Tibial artery (tissue), 4 donors: ENCODE measurements at regions not wholly inside any gene's neighbourhood (a gene's known extent, or its start where the extent isn't known, plus 50 kb on each side); places are given as distances from the start of the nearest gene placed in this dataset.

Source experiments
- DNase-seq, 2 donors: peaks; one replicate each; pipeline ENCODE4 v3.0.0-alpha.2; 2019
- H3K27ac ChIP-seq, 2 donors: fragments of 200-600 bp; sonication (generic) in 1 of 2; 1 replicate in 1 of 2; 2 replicates in 1 of 2; pipeline ENCODE4 v1.5.1; 2018 to 2019; ENCODE audit warnings: mild to moderate bottlenecking in 1 of 2
- H3K27me3 ChIP-seq, 2 donors: fragments of 200-600 bp; sonication (generic) in 1 of 2; one replicate each; pipeline versions ENCODE4 v1.5.1 to v1.6.0; 2016 to 2019
- H3K36me3 ChIP-seq, 3 donors: fragments of 200-600 bp; sonication (generic) in 2 of 3; one replicate each; pipeline ENCODE4 v1.5.1; 2016 to 2019; ENCODE audit warnings: mild to moderate bottlenecking in 2 of 3
- H3K4me1 ChIP-seq, 4 donors: fragments of 200-600 bp; sonication (generic) in 2 of 4; 1 replicate in 3 of 4; 2 replicates in 1 of 4; pipeline ENCODE4 v1.5.1; 2016 to 2019
- H3K4me3 ChIP-seq, 2 donors: fragments of 200-600 bp; sonication (generic) in 1 of 2; 1 replicate in 1 of 2; 2 replicates in 1 of 2; pipeline ENCODE4 v1.5.1; 2018 to 2019; ENCODE audit warnings: mild to moderate bottlenecking in 2 of 2
- H3K9me3 ChIP-seq, 3 donors: fragments of 200-600 bp; sonication (generic) in 1 of 3; one replicate each; pipeline ENCODE4 v1.5.1; 2016 to 2019
- intact Hi-C: fragments of 100-400 bp; cut with DNase I; formaldehyde crosslinking; loops from one replicate; pipeline ENCODE4 v1.15.0; 2023; ENCODE audit warnings: low total_unique reads
- TF ChIP-seq, protein P1 (sequence below), 2 experiments: fragments of 200-600 bp in 1 of 2; fragments of 450-650 bp in 1 of 2; IDR thresholded peaks; one replicate each; pipeline ENCODE4 v1.5.1; 2017 to 2019; ENCODE audit warnings: antibody characterized with exemption in 2 of 2, mild to moderate bottlenecking in 1 of 2, moderate library complexity in 1 of 2

- Histone ChIP-seq H3K27me3 (no peaks in the 10 kb centered on the region), H3K4me1 (no peaks in the 10 kb centered on the region), H3K27ac (no peak overlapping the region), H3K36me3 (no peaks in the 10 kb centered on the region), H3K4me3 (no peak overlapping the region), H3K9me3 (no peaks in the 10 kb centered on the region)
- intact Hi-C loops = no loop called here
- DNase-seq = no peak
- TF ChIP-seq, protein P1, sequence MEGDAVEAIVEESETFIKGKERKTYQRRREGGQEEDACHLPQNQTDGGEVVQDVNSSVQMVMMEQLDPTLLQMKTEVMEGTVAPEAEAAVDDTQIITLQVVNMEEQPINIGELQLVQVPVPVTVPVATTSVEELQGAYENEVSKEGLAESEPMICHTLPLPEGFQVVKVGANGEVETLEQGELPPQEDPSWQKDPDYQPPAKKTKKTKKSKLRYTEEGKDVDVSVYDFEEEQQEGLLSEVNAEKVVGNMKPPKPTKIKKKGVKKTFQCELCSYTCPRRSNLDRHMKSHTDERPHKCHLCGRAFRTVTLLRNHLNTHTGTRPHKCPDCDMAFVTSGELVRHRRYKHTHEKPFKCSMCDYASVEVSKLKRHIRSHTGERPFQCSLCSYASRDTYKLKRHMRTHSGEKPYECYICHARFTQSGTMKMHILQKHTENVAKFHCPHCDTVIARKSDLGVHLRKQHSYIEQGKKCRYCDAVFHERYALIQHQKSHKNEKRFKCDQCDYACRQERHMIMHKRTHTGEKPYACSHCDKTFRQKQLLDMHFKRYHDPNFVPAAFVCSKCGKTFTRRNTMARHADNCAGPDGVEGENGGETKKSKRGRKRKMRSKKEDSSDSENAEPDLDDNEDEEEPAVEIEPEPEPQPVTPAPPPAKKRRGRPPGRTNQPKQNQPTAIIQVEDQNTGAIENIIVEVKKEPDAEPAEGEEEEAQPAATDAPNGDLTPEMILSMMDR (IDR thresholded peaks at IDR 0.05) = no peak
These were observed 402.1 kb downstream of the DIRAS2 start for GRCh38 chr9:90240541-90240940.

- Histone ChIP-seq H3K27me3 (no peaks in the 10 kb centered on the region), H3K27ac (no peak overlapping the region), H3K9me3 (no peaks in the 10 kb centered on the region), H3K36me3 (no peaks in the 10 kb centered on the region), H3K4me1 (no peaks in the 10 kb centered on the region), H3K4me3 (no peak overlapping the region)
- intact Hi-C loops = no loop called here
- TF ChIP-seq, protein P1 (IDR thresholded peaks at IDR 0.05) = no peak
- DNase-seq = no peak
These were observed 397.0 kb downstream of the DIRAS2 start for GRCh38 chr9:90245661-90246060.

- no peaks in the 10 kb centered on the region for H3K27me3 ChIP-seq
- H3K4me1 ChIP-seq = no peaks in the 10 kb centered on the region
- TF ChIP-seq, protein P1 (IDR thresholded peaks at IDR 0.05) = no peak
- no peaks in the 10 kb centered on the region for H3K9me3 ChIP-seq
- no peaks in the 10 kb centered on the region for H3K36me3 ChIP-seq
- no peak for DNase-seq
- no peak overlapping the region for H3K4me3 ChIP-seq
- intact Hi-C loops = no loop called here
- no peak overlapping the region for H3K27ac ChIP-seq
These were observed 393.5 kb downstream of the DIRAS2 start for GRCh38 chr9:90249094-90249493.

- Histone ChIP-seq H3K9me3 (no peaks in the 10 kb centered on the region), H3K4me3 (no peak overlapping the region), H3K4me1 (no peaks in the 10 kb centered on the region), H3K27ac (no peak overlapping the region), H3K36me3 (no peaks in the 10 kb centered on the region), H3K27me3 (no peaks in the 10 kb centered on the region)
- TF ChIP-seq, protein P1 (IDR thresholded peaks at IDR 0.05) = no peak
- intact Hi-C loops = no loop called here
- DNase-seq = no peak
These were observed 391.3 kb downstream of the DIRAS2 start for GRCh38 chr9:90251316-90251715.

DNA sequence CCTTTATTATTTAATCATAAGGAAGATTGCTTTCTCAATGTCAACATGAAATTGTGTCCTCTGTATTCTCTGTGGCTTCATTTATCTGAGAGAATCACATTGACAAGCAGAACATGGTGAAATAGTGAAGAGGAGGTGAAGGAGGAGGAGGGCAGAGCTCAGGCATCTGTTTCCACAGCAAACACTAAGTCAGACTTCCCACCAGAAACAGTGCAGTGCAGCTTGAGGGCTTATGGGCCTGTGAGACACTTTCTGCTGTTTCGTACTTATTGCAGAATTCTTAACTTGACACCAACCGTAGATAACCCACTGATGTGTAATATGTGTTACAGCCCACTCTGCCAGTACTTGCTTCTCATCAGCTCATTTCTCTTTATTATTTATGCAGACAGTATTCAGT is 386.3 kb downstream of the DIRAS2 start:
- no peaks in the 10 kb centered on the region for H3K27me3 ChIP-seq
- H3K4me1 ChIP-seq = no peaks in the 10 kb centered on the region
- H3K4me3 ChIP-seq = no peak overlapping the region
- no peak for DNase-seq
- no peaks in the 10 kb centered on the region for H3K36me3 ChIP-seq
- intact Hi-C loops = no loop called here
- TF ChIP-seq, protein P1 (IDR thresholded peaks at IDR 0.05) = no peak
- no peak overlapping the region for H3K27ac ChIP-seq
- peaks cover 0 to 2% (median 0%) of the 10 kb centered on the region in 3 donors for H3K9me3 ChIP-seq
